Ectodermal cell (in vitro differentiated cells): ENCODE measurements at regions not wholly inside any gene's neighbourhood (a gene's known extent, or its start where the extent isn't known, plus 50 kb on each side); places are given as distances from the start of the nearest gene placed in this dataset.

Experiments
- H3K27ac ChIP-seq: 2 replicates; pipeline ENCODE4 v1.7.0; 2013; ENCODE audit warnings: mild to moderate bottlenecking, low read depth, low read length; ENCODE audit not compliant: insufficient read depth, poor library complexity, severe bottlenecking
- H3K27me3 ChIP-seq: 2 replicates; pipeline ENCODE4 v1.7.0; 2013; ENCODE audit warnings: mild to moderate bottlenecking, low read length; ENCODE audit not compliant: insufficient read depth, control insufficient read depth, poor library complexity, severe bottlenecking
- H3K36me3 ChIP-seq: one replicate; pipeline ENCODE4 v1.7.0; 2013; ENCODE audit warnings: low read length; ENCODE audit not compliant: control insufficient read depth, insufficient read depth
- H3K4me1 ChIP-seq: one replicate; pipeline ENCODE4 v1.7.0; 2013; ENCODE audit warnings: low read length; ENCODE audit not compliant: control insufficient read depth, insufficient read depth
- H3K4me3 ChIP-seq: 2 replicates; pipeline ENCODE4 v1.7.0; 2013; ENCODE audit warnings: low read depth, low read length, control low read depth; ENCODE audit not compliant: insufficient read depth
- H3K9me3 ChIP-seq: 2 replicates; pipeline ENCODE4 v1.7.0; 2013; ENCODE audit warnings: mild to moderate bottlenecking, low read length, moderate library complexity; ENCODE audit not compliant: control insufficient read depth
- WGBS, 2 experiments: methylation state at CpG; one replicate each; pipeline ENCODE4 v1.1.7; 2013; ENCODE audit warnings: missing lambda C conversion rate in 2 of 2; 5-methylcytosine and 5-hydroxymethylcytosine counted together

- Histone ChIP-seq H3K27ac (no peak overlapping the region), H3K36me3 (no peaks in the 10 kb centered on the region), H3K4me1 (no peaks in the 10 kb centered on the region), H3K4me3 (no peak overlapping the region), H3K9me3 (no peaks in the 10 kb centered on the region), H3K27me3 (no peaks in the 10 kb centered on the region)
- whole genome bisulfite sequencing, 2 experiments = 93 to 95% methylated on average over 1 of the region's 1 CpG
Measured at GRCh38 chr7:85464042-85464651, 277.3 kb upstream of the SEMA3D start.

- 85 to 86% methylated on average over 5 of the region's 6 CpGs for WGBS, 2 experiments
Measured at GRCh38 chr7:85462671-85463070, 275.8 kb upstream of the SEMA3D start.

GRCh38 chr7:85457911-85458310 lies 271.1 kb upstream of the SEMA3D start:
- H3K9me3 ChIP-seq = no peaks in the 10 kb centered on the region
- H3K27ac ChIP-seq = no peak overlapping the region
- H3K4me3 ChIP-seq = no peak overlapping the region
- WGBS, 2 experiments = 76 to 94% methylated on average over 3 to 4 of the region's 4 CpGs
- no peaks in the 10 kb centered on the region for H3K27me3 ChIP-seq
- H3K4me1 ChIP-seq = no peaks in the 10 kb centered on the region
- H3K36me3 ChIP-seq = no peaks in the 10 kb centered on the region

More at GRCh38 chr7:85462671-85463070, 275.8 kb upstream of the SEMA3D start:
- H3K9me3 ChIP-seq = no peaks in the 10 kb centered on the region
- H3K36me3 ChIP-seq = no peaks in the 10 kb centered on the region
- no peak overlapping the region for H3K27ac ChIP-seq
- H3K27me3 ChIP-seq = no peaks in the 10 kb centered on the region
- no peak overlapping the region for H3K4me3 ChIP-seq
- no peaks in the 10 kb centered on the region for H3K4me1 ChIP-seq

DNA sequence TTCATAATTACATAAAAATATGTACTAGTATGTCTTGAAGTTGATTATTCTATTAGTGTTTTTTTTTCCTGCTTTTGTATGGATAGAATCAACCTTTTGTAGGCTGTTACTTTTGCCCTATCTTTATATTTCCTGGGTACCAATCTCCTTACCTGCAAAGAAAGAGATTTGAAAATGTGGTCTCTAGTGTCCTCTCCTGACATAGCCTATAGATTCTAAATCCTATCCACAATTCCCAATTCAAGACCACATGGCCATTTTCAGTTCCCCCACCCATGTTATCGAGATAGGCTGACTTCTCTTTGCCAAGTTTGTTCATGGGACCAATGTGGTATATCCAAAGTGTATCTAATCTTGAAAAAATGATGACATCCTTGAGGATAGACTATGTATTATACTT lies 269.4 kb upstream of the SEMA3D start:
- H3K27ac ChIP-seq = no peak overlapping the region
- H3K27me3 ChIP-seq = no peaks in the 10 kb centered on the region
- H3K4me3 ChIP-seq = no peak overlapping the region
- 86 to 100% methylated on average over 1 of the region's 1 CpG for WGBS, 2 experiments
- H3K4me1 ChIP-seq = no peaks in the 10 kb centered on the region
- H3K36me3 ChIP-seq = no peaks in the 10 kb centered on the region
- H3K9me3 ChIP-seq = no peaks in the 10 kb centered on the region

DNA sequence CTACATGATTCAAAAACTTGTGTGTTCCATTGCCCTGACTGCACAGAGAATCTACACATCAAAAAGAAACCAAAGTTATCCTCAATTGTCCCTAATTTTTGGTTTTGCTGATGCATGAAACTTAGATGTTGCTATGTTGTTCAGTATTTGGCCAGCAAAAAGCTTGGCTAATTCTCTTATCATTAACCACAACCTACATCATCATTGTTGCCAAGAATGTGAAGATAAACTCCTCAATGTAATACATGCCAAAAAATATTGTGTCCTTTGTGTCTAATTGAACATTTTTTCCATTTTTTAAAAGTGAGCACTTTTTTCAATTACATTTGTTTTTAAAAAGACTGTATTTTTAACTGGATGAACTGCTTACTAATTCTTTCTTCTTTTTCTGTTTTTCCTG lies 268.0 kb upstream of the SEMA3D start:
- H3K9me3 ChIP-seq = no peaks in the 10 kb centered on the region
- no peak overlapping the region for H3K27ac ChIP-seq
- H3K4me3 ChIP-seq = no peak overlapping the region
- no peaks in the 10 kb centered on the region for H3K27me3 ChIP-seq
- no peaks in the 10 kb centered on the region for H3K36me3 ChIP-seq
- no peaks in the 10 kb centered on the region for H3K4me1 ChIP-seq

GRCh38 chr7:85452674-85453073 lies 265.8 kb upstream of the SEMA3D start:
- H3K36me3 ChIP-seq = no peaks in the 10 kb centered on the region
- no peak overlapping the region for H3K27ac ChIP-seq
- no peaks in the 10 kb centered on the region for H3K27me3 ChIP-seq
- no peaks in the 10 kb centered on the region for H3K9me3 ChIP-seq
- H3K4me1 ChIP-seq = no peaks in the 10 kb centered on the region
- H3K4me3 ChIP-seq = no peak overlapping the region

- H3K36me3 ChIP-seq = no peaks in the 10 kb centered on the region
- no peaks in the 10 kb centered on the region for H3K27me3 ChIP-seq
- no peak overlapping the region for H3K4me3 ChIP-seq
- H3K4me1 ChIP-seq = no peaks in the 10 kb centered on the region
- WGBS, 2 experiments = 96 to 97% methylated on average over 3 of the region's 3 CpGs
- H3K27ac ChIP-seq = no peak overlapping the region
- H3K9me3 ChIP-seq = no peaks in the 10 kb centered on the region
Measured at GRCh38 chr7:85449478-85449877, 262.6 kb upstream of the SEMA3D start.

- WGBS, 2 experiments = 90 to 92% methylated on average over 1 of the region's 1 CpG
- Histone ChIP-seq H3K27me3 (no peaks in the 10 kb centered on the region), H3K36me3 (no peaks in the 10 kb centered on the region), H3K27ac (no peak overlapping the region), H3K4me3 (no peak overlapping the region), H3K4me1 (no peaks in the 10 kb centered on the region), H3K9me3 (no peaks in the 10 kb centered on the region)
Measured at GRCh38 chr7:85447004-85447403, 260.1 kb upstream of the SEMA3D start.

GRCh38 chr7:85426487-85426960 lies 239.7 kb upstream of the SEMA3D start:
- Histone ChIP-seq H3K4me1 (no peaks in the 10 kb centered on the region), H3K4me3 (no peak overlapping the region), H3K36me3 (no peaks in the 10 kb centered on the region), H3K9me3 (no peaks in the 10 kb centered on the region), H3K27me3 (no peaks in the 10 kb centered on the region), H3K27ac (no peak overlapping the region)
- 92 to 98% methylated on average over 2 of the region's 2 CpGs for WGBS, 2 experiments

GRCh38 chr7:85424298-85424697 lies 237.4 kb upstream of the SEMA3D start:
- Histone ChIP-seq H3K36me3 (no peaks in the 10 kb centered on the region), H3K27me3 (no peaks in the 10 kb centered on the region), H3K27ac (no peak overlapping the region), H3K4me3 (no peak overlapping the region), H3K4me1 (no peaks in the 10 kb centered on the region), H3K9me3 (no peaks in the 10 kb centered on the region)
- 93 to 95% methylated on average over 5 to 6 of the region's 7 CpGs for WGBS, 2 experiments
